ENCODE measurements at regions not wholly inside any gene's neighbourhood (a gene's known extent, or its start where the extent isn't known, plus 50 kb on each side); places are given as distances from the start of the nearest gene placed in this dataset.

DNA sequence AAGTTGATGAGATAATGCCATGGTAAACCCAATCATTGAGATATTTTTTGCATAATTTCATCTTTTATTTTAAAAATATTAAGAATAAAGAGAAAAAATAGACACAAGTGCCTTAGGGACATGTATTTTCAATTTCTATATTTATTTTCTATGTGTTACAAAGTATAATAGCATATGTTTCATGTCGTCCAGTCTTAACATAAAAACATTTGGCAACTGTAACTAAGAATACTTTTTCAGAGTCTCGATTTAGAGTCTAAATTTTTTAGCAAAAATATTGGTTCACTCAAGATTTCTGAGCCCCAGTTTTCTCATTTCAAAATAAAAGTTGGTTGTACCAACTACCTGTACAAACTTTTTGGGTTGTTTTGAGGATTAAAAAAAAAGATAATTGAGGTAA, 511.4 kb upstream of the ZNF385D start:
- DNase-seq (ENCODE audit: low spot score) = no peak
- Histone ChIP-seq H3K4me1 (no peaks in the 10 kb centered on the region), H3K27me3 (no peaks in the 10 kb centered on the region), H3K36me3 (no peaks in the 10 kb centered on the region), H3K9me3 (no peaks in the 10 kb centered on the region), H3K4me3 (no peak overlapping the region), H3K27ac (no peak overlapping the region)
- TF ChIP-seq, protein P1, sequence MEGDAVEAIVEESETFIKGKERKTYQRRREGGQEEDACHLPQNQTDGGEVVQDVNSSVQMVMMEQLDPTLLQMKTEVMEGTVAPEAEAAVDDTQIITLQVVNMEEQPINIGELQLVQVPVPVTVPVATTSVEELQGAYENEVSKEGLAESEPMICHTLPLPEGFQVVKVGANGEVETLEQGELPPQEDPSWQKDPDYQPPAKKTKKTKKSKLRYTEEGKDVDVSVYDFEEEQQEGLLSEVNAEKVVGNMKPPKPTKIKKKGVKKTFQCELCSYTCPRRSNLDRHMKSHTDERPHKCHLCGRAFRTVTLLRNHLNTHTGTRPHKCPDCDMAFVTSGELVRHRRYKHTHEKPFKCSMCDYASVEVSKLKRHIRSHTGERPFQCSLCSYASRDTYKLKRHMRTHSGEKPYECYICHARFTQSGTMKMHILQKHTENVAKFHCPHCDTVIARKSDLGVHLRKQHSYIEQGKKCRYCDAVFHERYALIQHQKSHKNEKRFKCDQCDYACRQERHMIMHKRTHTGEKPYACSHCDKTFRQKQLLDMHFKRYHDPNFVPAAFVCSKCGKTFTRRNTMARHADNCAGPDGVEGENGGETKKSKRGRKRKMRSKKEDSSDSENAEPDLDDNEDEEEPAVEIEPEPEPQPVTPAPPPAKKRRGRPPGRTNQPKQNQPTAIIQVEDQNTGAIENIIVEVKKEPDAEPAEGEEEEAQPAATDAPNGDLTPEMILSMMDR (IDR thresholded peaks at IDR 0.05) = no peak

DNA sequence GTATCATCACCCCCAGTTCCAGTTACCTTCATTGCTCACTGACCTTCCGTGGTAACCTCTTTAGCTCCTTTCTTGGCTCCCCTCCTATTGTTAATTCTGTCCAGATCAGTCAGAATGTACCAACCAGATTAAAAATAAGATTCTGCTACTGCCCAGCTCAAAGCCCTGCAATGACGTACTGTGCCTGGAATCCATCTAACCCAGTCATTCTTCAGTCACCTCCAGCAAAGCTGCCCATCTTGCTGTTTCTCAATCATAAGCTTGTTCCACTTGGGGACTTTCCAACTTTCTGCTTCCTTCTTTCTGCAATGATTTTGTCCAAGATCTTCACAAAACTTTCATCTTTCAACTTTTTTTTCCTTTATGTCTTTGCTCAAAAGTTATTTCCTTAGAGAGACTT, 512.0 kb upstream of the ZNF385D start:
- Histone ChIP-seq H3K36me3 (no peaks in the 10 kb centered on the region), H3K27me3 (no peaks in the 10 kb centered on the region), H3K9me3 (no peaks in the 10 kb centered on the region), H3K4me3 (no peak overlapping the region), H3K27ac (no peak overlapping the region), H3K4me1 (no peaks in the 10 kb centered on the region)
- TF ChIP-seq, protein P1 (IDR thresholded peaks at IDR 0.05) = no peak
- DNase-seq (ENCODE audit: low spot score) = no peak

DNA sequence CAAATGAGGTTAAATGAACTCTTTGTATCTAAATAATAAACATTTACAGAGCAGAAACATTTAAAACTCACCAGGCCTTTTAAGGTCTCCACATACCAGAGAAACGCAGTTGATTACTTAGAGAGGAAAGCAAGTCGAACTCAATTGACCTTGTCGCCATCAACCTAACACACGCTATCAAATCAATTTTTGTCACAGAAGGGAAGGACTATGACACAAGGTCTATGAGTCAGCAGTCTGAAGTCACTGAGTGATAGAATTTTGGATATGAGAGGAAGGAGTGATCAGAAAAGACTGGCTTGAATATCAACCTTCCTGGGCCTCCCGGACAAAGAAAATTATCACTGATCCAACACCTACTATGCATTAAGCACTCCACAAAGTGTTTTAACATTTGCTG, 514.4 kb upstream of the ZNF385D start:
- TF ChIP-seq, protein P1 (IDR thresholded peaks at IDR 0.05) = no peak
- DNase-seq (ENCODE audit: low spot score) = no peak
- Histone ChIP-seq H3K27ac (no peak overlapping the region), H3K4me3 (no peak overlapping the region), H3K27me3 (no peaks in the 10 kb centered on the region), H3K9me3 (no peaks in the 10 kb centered on the region), H3K4me1 (no peaks in the 10 kb centered on the region), H3K36me3 (no peaks in the 10 kb centered on the region)

DNA sequence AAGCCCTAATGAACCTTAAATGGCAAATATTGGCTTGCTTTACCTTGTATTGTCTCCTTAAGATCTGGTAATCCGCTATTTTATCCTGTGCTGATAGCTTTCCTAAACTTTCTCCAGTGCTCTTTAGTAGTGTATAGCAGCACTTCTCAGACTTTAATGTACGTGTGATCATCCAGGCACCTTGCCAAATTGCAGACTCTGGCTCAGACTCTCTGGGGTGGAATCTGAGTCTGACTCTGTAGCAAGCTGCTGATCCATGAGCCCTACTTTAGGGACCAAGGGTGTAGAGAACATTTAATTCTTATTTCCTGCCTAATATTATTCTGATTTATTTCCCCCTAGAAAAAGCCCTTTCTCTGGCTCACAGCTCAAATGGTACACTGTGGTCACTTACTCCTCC, 518.8 kb upstream of the ZNF385D start:
- no peaks in the 10 kb centered on the region for H3K27me3 ChIP-seq
- H3K27ac ChIP-seq = no peak overlapping the region
- no peaks in the 10 kb centered on the region for H3K4me1 ChIP-seq
- H3K4me3 ChIP-seq = no peak overlapping the region
- TF ChIP-seq, protein P1 (IDR thresholded peaks at IDR 0.05) = no peak
- no peaks in the 10 kb centered on the region for H3K9me3 ChIP-seq
- H3K36me3 ChIP-seq = no peaks in the 10 kb centered on the region
- DNase-seq (ENCODE audit: low spot score) = no peak

DNA sequence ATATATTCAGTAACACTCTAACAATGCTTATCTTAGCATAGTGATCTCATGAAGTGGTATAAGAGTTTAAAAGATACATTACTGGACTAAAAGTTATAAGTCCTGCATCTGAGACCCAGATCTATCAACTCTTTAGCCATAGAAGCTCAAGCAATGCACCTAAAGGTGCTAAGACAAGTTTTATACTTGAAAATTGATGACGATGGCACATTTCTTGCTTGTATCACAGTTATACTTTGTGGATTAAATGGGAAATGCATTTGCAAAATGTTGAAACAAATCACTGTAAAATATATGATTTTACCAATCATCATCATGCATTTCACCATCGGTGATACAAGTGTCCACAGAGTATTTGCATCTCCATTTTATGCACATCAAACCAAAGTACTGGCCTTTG, 525.3 kb upstream of the ZNF385D start:
- no peak overlapping the region for H3K4me3 ChIP-seq
- no peak overlapping the region for H3K27ac ChIP-seq
- H3K36me3 ChIP-seq = no peaks in the 10 kb centered on the region
- no peaks in the 10 kb centered on the region for H3K9me3 ChIP-seq
- no peaks in the 10 kb centered on the region for H3K4me1 ChIP-seq
- TF ChIP-seq, protein P1 (IDR thresholded peaks at IDR 0.05) = no peak
- H3K27me3 ChIP-seq = no peaks in the 10 kb centered on the region
- no peak for DNase-seq (ENCODE audit: low spot score)

DNA sequence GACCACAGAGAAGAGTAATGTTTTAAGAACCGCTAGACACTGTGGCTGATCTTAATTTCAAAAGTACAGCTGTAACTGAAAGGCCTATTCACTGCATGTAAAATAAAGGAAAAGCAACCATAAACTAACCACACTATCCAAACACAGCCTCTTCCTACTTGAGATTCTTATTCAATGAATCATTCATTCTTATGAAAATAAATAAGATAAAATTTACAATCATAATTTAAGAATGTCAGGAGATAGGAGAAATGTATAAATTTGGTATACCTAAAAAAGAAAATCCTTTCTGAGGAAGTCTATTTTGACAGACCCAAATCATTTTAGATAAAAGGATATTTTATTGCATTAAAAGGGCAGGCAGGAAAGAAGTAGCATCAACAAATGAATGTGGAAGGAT, 533.5 kb upstream of the ZNF385D start:
- no peaks in the 10 kb centered on the region for H3K9me3 ChIP-seq
- TF ChIP-seq, protein P1 (IDR thresholded peaks at IDR 0.05) = no peak
- no peak overlapping the region for H3K27ac ChIP-seq
- no peak for DNase-seq (ENCODE audit: low spot score)
- H3K4me3 ChIP-seq = no peak overlapping the region
- H3K27me3 ChIP-seq = no peaks in the 10 kb centered on the region
- H3K4me1 ChIP-seq = no peaks in the 10 kb centered on the region
- no peaks in the 10 kb centered on the region for H3K36me3 ChIP-seq
